ENCODE measurements at regions not wholly inside any gene's neighbourhood (a gene's known extent, or its start where the extent isn't known, plus 50 kb on each side); places are given as distances from the start of the nearest gene placed in this dataset.

DNA sequence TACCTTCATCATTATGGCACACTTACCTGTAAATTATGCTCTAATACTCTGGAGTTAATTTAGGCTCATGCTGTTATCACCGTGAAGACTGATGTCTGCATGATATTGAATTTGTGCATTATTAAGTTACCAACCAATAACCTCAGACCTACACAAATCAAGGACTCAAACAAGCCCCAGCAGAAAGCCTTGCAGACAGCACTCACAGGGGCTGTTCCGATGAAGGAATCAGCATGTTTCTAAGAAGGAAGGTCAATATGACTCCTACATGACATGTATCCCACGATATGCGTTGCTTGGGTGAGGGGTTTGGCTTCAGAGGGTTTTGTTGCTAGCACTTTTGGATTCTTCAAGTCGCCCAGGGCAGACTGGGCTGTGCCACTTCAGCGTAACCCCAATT, 1071.2 kb upstream of the SLC10A2 start:
- H3K4me1 ChIP-seq (ENCODE audit: low read length), result no peaks in the 10 kb centered on the region
- H3K27me3 ChIP-seq (ENCODE audit: low read length), result no peaks in the 10 kb centered on the region
- peaks cover 8% of the 10 kb centered on the region; the same call in 1 of the 2 replicates for H3K9me3 ChIP-seq (ENCODE audit: low read length)
- H3K4me2 ChIP-seq (ENCODE audit: low read depth, low read length, poor library complexity, severe bottlenecking), result no peak overlapping the region
- no peak overlapping the region for H2AFZ ChIP-seq (ENCODE audit: low read length)
- H3K79me2 ChIP-seq (ENCODE audit: low read length), result no peaks in the 10 kb centered on the region
- no peaks in the 10 kb centered on the region for H4K20me1 ChIP-seq (ENCODE audit: insufficient read depth, low read depth, low read length)
- H3K9me2 ChIP-seq (replicated peaks; ENCODE audit: insufficient read depth, low read length), result no peaks in the 10 kb centered on the region
- H3K36me3 ChIP-seq (ENCODE audit: insufficient read depth, low read length), result no peaks in the 10 kb centered on the region; the same call in 1 of the 2 replicates
- no peak overlapping the region for H3K9ac ChIP-seq (ENCODE audit: low read length)
- H3K27ac ChIP-seq (ENCODE audit: low read length), result no peak overlapping the region
- no peak for DNase-seq
- no peak overlapping the region for H3K4me3 ChIP-seq (ENCODE audit: low read length)

DNA sequence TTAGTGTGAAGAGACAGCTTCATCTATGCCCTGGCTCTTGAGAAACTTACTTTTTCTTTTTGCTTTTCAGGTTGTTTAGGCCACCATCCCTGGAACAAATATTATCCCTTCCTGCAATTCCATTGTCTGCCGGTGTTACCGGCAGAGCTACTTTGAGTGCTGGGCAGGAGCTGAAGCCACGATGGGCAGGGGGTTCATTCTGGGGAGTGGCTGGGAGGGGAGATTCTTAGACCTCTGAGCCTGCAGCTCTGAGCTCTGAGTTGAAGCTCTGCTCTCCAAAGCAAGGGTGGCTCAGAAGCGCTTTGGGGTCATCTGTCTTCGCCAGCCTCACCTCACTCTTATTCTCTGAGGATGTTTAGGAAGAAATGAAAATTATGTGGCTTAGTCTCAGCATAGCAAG, 1066.6 kb upstream of the SLC10A2 start:
- Histone ChIP-seq H4K20me1 (ENCODE audit: insufficient read depth, low read depth, low read length) (no peaks in the 10 kb centered on the region), H3K4me3 (ENCODE audit: low read length) (no peak overlapping the region), H3K27me3 (ENCODE audit: low read length) (no peaks in the 10 kb centered on the region), H3K4me1 (ENCODE audit: low read length) (no peaks in the 10 kb centered on the region), H3K4me2 (ENCODE audit: low read depth, low read length, poor library complexity, severe bottlenecking) (no peak overlapping the region), H3K9me3 (ENCODE audit: low read length) (peaks cover 6% of the 10 kb centered on the region; the same call in 1 of the 2 replicates), H3K27ac (ENCODE audit: low read length) (no peak overlapping the region), H3K9ac (ENCODE audit: low read length) (no peak overlapping the region), H3K79me2 (ENCODE audit: low read length) (no peaks in the 10 kb centered on the region), H2AFZ (ENCODE audit: low read length) (no peak overlapping the region), H3K9me2 (replicated peaks; ENCODE audit: insufficient read depth, low read length) (no peaks in the 10 kb centered on the region), H3K36me3 (ENCODE audit: insufficient read depth, low read length) (no peaks in the 10 kb centered on the region; the same call in 1 of the 2 replicates)
- no peak for DNase-seq

DNA sequence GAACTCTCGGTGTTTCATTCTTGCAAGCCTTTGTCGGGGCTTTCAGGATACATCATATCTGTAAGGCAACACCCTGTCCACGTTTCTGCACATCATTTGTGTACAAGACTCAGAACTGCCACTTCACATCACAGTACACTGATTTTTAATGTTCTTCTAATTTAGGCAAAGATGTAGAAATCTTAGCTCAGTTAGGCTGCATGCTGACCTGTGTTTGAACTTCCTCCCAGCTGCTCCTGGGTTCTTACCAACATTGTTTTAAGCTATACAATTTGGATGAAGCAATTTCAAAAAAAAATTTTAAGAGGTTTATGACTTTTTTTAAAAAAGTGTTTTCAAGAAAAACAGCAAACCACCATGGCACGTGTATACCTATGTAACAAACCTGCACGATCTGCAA, 1047.9 kb upstream of the SLC10A2 start:
- peaks cover 11% of the 10 kb centered on the region for H3K9me3 ChIP-seq (ENCODE audit: low read length)
- H3K36me3 ChIP-seq (ENCODE audit: insufficient read depth, low read length), result no peaks in the 10 kb centered on the region
- no peak for DNase-seq
- H2AFZ ChIP-seq (ENCODE audit: low read length), result no peak overlapping the region
- H3K9me2 ChIP-seq (replicated peaks; ENCODE audit: insufficient read depth, low read length), result no peaks in the 10 kb centered on the region
- H3K4me2 ChIP-seq (ENCODE audit: low read depth, low read length, poor library complexity, severe bottlenecking), result no peak overlapping the region
- H3K9ac ChIP-seq (ENCODE audit: low read length), result no peak overlapping the region
- no peaks in the 10 kb centered on the region for H3K4me1 ChIP-seq (ENCODE audit: low read length)
- H3K79me2 ChIP-seq (ENCODE audit: low read length), result no peaks in the 10 kb centered on the region
- H4K20me1 ChIP-seq (ENCODE audit: insufficient read depth, low read depth, low read length), result no peaks in the 10 kb centered on the region
- H3K27ac ChIP-seq (ENCODE audit: low read length), result no peak overlapping the region
- H3K27me3 ChIP-seq (ENCODE audit: low read length), result no peaks in the 10 kb centered on the region
- no peak overlapping the region for H3K4me3 ChIP-seq (ENCODE audit: low read length)

DNA sequence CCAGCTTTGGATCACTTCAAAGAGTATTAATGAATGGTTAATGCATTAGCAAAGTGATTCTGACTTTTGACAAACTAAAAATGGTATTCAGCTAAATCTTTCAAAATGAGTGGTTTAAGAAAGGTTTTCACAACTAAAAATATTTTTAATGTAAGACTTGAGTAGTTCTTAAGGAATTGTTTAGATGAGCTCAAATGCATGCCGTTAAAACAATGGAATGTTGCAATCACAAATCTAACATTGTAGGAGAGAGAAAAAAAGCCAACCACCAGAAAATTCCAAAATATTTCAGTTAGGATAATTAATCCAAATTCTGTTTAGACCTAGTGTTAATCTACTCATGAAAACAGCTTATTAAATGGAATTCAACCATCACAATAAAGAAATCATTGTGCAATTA, 1044.8 kb upstream of the SLC10A2 start:
- H3K4me3 ChIP-seq (ENCODE audit: low read length), result no peak overlapping the region
- DNase-seq, result no peak
- peaks cover 15% of the 10 kb centered on the region for H3K9me3 ChIP-seq (ENCODE audit: low read length)
- H3K4me1 ChIP-seq (ENCODE audit: low read length), result no peaks in the 10 kb centered on the region
- H3K4me2 ChIP-seq (ENCODE audit: low read depth, low read length, poor library complexity, severe bottlenecking), result no peak overlapping the region
- no peaks in the 10 kb centered on the region for H3K79me2 ChIP-seq (ENCODE audit: low read length)
- no peaks in the 10 kb centered on the region for H4K20me1 ChIP-seq (ENCODE audit: insufficient read depth, low read depth, low read length)
- no peaks in the 10 kb centered on the region for H3K36me3 ChIP-seq (ENCODE audit: insufficient read depth, low read length)
- H2AFZ ChIP-seq (ENCODE audit: low read length), result no peak overlapping the region
- H3K27ac ChIP-seq (ENCODE audit: low read length), result no peak overlapping the region
- no peak overlapping the region for H3K9ac ChIP-seq (ENCODE audit: low read length)
- H3K9me2 ChIP-seq (replicated peaks; ENCODE audit: insufficient read depth, low read length), result no peaks in the 10 kb centered on the region
- H3K27me3 ChIP-seq (ENCODE audit: low read length), result no peaks in the 10 kb centered on the region

DNA sequence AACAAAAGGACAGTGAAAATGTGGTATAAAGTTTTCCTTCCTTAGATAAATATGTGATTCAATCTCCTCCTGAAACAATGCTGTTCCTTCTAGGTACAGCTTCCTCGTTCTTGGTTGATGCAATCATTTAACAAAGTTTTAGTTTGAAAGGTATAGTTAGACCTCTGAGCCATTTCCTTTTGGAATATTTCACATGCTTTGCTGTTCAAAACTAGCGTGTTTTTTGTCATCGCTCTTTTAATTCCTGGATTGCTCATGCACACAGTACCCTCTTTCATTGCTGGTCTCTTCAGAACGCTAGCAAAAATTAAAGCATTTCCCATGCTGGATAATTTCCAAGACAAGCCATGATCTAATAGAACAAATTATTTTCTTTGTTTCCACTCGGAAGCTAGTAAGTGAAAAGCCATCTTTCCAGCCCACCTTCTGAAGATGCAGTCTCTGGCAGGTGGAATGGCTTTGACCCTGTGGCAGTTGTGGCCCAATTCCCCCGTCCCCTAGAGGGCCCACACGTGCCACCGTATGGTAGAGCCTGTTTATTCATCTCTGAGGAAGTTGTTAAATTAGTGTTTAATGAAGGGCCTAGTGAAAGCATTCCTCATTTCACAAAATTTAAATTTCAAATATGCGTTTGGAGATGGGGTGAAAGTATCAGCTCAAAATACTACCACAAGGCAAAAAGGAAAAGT, 1040.6 kb upstream of the SLC10A2 start:
- no peak overlapping the region for H3K9ac ChIP-seq (ENCODE audit: low read length)
- H4K20me1 ChIP-seq (ENCODE audit: insufficient read depth, low read depth, low read length), result no peaks in the 10 kb centered on the region
- H2AFZ ChIP-seq (ENCODE audit: low read length), result no peak overlapping the region
- no peaks in the 10 kb centered on the region for H3K79me2 ChIP-seq (ENCODE audit: low read length)
- no peaks in the 10 kb centered on the region for H3K36me3 ChIP-seq (ENCODE audit: insufficient read depth, low read length)
- H3K4me3 ChIP-seq (ENCODE audit: low read length), result no peak overlapping the region
- H3K4me2 ChIP-seq (ENCODE audit: low read depth, low read length, poor library complexity, severe bottlenecking), result no peak overlapping the region
- no peak for DNase-seq
- peaks cover 15% of the 10 kb centered on the region for H3K9me3 ChIP-seq (ENCODE audit: low read length)
- H3K9me2 ChIP-seq (replicated peaks; ENCODE audit: insufficient read depth, low read length), result no peaks in the 10 kb centered on the region
- no peaks in the 10 kb centered on the region for H3K27me3 ChIP-seq (ENCODE audit: low read length)
- no peak overlapping the region for H3K27ac ChIP-seq (ENCODE audit: low read length)
- H3K4me1 ChIP-seq (ENCODE audit: low read length), result no peaks in the 10 kb centered on the region

DNA sequence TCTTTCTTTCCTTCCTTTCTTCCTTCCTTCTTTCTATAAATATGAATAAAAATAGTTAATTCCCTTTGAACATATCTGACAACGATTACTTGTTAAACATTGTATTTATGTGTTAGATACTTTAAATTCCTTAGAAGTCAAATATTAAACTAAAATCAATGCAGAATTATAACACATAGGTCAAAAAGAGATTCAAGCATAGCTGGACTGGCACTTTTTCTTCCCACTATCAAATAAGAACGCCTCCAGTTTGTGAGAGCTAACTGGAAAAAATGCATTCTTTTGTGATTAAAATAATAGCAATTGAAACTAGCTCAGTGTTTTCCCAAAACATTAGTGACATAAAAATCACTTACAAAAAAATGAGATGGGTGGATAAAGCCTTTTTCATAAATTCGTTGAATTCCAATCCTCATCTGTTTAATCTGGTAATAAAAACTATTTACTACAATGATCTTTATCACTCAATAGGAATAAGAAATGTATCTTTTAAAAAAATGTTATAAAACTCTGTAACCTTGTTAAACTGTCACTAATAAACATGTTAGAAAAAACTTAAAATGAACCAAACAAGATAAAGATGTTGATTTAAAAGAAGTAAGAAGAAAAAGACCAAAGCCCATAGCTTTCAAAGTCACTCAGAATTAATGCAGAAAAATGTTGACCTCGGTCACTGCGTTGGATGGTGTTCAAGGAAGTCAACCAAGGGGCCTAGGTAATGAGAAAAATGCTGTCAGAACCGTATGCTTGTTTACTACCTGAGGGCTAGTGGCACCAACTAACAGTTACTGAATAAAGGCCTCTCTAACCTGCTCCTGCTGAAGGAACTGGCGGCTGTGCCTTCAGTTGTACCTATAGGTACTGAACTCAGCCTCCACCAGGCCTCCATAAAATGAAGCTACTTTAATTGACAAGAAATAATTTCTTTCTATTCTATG, 1039.5 kb upstream of the SLC10A2 start:
- Histone ChIP-seq H2AFZ (ENCODE audit: low read length) (no peak overlapping the region), H3K9ac (ENCODE audit: low read length) (no peak overlapping the region), H3K36me3 (ENCODE audit: insufficient read depth, low read length) (no peaks in the 10 kb centered on the region), H3K9me2 (replicated peaks; ENCODE audit: insufficient read depth, low read length) (no peaks in the 10 kb centered on the region), H3K9me3 (ENCODE audit: low read length) (peaks cover 11% of the 10 kb centered on the region; the same call in 1 of the 2 replicates), H3K27ac (ENCODE audit: low read length) (no peak overlapping the region), H3K27me3 (ENCODE audit: low read length) (no peaks in the 10 kb centered on the region), H3K4me1 (ENCODE audit: low read length) (no peaks in the 10 kb centered on the region), H3K4me2 (ENCODE audit: low read depth, low read length, poor library complexity, severe bottlenecking) (no peak overlapping the region), H3K4me3 (ENCODE audit: low read length) (no peak overlapping the region), H3K79me2 (ENCODE audit: low read length) (no peaks in the 10 kb centered on the region), H4K20me1 (ENCODE audit: insufficient read depth, low read depth, low read length) (no peaks in the 10 kb centered on the region)
- no peak for DNase-seq

DNA sequence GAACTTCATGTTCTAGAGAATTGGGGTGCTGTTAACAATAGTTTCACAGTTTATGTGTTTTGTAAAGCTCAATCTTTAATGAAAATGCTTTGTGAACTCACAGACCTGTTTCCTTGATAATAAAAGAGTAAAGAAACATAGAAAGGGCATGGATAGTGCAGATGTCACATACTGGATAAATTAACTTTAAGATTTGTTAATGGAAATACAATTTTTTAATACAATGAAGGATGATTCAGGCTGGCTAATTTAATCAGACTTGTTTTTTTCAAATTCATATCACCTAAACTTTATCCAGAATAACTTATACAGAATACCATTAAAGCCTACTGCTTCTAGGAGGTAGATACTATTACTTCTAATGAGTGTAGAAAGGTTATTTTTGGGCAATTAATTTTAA, 1033.5 kb upstream of the SLC10A2 start:
- no peaks in the 10 kb centered on the region for H4K20me1 ChIP-seq (ENCODE audit: insufficient read depth, low read depth, low read length)
- H3K9me3 ChIP-seq (ENCODE audit: low read length), result peaks cover 27% of the 10 kb centered on the region
- H3K79me2 ChIP-seq (ENCODE audit: low read length), result no peaks in the 10 kb centered on the region
- H3K9ac ChIP-seq (ENCODE audit: low read length), result no peak overlapping the region
- DNase-seq, result no peak
- H3K4me3 ChIP-seq (ENCODE audit: low read length), result no peak overlapping the region
- H3K36me3 ChIP-seq (ENCODE audit: insufficient read depth, low read length), result no peaks in the 10 kb centered on the region
- no peaks in the 10 kb centered on the region for H3K4me1 ChIP-seq (ENCODE audit: low read length)
- H2AFZ ChIP-seq (ENCODE audit: low read length), result no peak overlapping the region
- H3K27me3 ChIP-seq (ENCODE audit: low read length), result no peaks in the 10 kb centered on the region
- H3K4me2 ChIP-seq (ENCODE audit: low read depth, low read length, poor library complexity, severe bottlenecking), result no peak overlapping the region
- no peaks in the 10 kb centered on the region for H3K9me2 ChIP-seq (replicated peaks; ENCODE audit: insufficient read depth, low read length)
- no peak overlapping the region for H3K27ac ChIP-seq (ENCODE audit: low read length)

DNA sequence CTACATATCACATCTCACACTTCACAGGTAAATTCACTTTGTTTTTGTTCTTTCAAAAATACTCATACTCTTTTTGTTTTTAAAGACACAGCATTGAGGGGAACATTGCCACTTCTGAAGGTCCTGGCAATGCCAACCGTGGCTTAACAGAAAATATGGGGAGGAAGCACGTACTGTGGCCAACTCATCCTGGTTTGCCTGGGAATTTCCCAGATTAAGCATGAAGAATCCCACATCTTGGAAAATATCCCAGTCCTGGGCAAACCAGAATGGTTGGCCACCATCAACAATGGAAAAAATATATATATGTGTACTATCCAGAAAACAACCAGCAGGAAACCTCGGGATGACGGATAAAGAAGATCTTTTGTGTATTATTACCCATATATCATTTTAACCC, 1032.2 kb upstream of the SLC10A2 start:
- H3K27ac ChIP-seq (ENCODE audit: low read length), result no peak overlapping the region
- H2AFZ ChIP-seq (ENCODE audit: low read length), result no peak overlapping the region
- H3K27me3 ChIP-seq (ENCODE audit: low read length), result no peaks in the 10 kb centered on the region
- no peak overlapping the region for H3K4me3 ChIP-seq (ENCODE audit: low read length)
- no peak overlapping the region for H3K4me2 ChIP-seq (ENCODE audit: low read depth, low read length, poor library complexity, severe bottlenecking)
- H4K20me1 ChIP-seq (ENCODE audit: insufficient read depth, low read depth, low read length), result no peaks in the 10 kb centered on the region
- H3K9me3 ChIP-seq (ENCODE audit: low read length), result peaks cover 32% of the 10 kb centered on the region
- no peak for DNase-seq
- no peaks in the 10 kb centered on the region for H3K9me2 ChIP-seq (replicated peaks; ENCODE audit: insufficient read depth, low read length)
- no peaks in the 10 kb centered on the region for H3K4me1 ChIP-seq (ENCODE audit: low read length)
- no peak overlapping the region for H3K9ac ChIP-seq (ENCODE audit: low read length)
- no peaks in the 10 kb centered on the region for H3K36me3 ChIP-seq (ENCODE audit: insufficient read depth, low read length)
- H3K79me2 ChIP-seq (ENCODE audit: low read length), result no peaks in the 10 kb centered on the region
